22Rv1 (cell line): ENCODE measurements at regions not wholly inside any gene's neighbourhood (a gene's known extent, or its start where the extent isn't known, plus 50 kb on each side); places are given as distances from the start of the nearest gene placed in this dataset.

Experiments used
- H3K27ac ChIP-seq: fragments of 450-650 bp; 2 replicates; pipeline ENCODE4 v1.5.1; 2017
- ZFX ChIP-seq: fragments of 450-650 bp; IDR thresholded peaks from 2 replicates; pipeline ENCODE4 v1.6.1; 2017; ENCODE audit warnings: antibody characterized with exemption, borderline replicate concordance
- TF ChIP-seq, protein P1 (sequence below): fragments of 450-650 bp; IDR thresholded peaks from 2 replicates; pipeline ENCODE4 v1.5.1; 2017; ENCODE audit warnings: mild to moderate bottlenecking

GRCh38 chr4:62231994-62232393 is 1031.9 kb downstream of the ADGRL3 start:
- H3K27ac ChIP-seq: no peak overlapping the region

GRCh38 chr4:62226082-62226481 is 1026.0 kb downstream of the ADGRL3 start:
- TF ChIP-seq ZFX: no peak
- TF ChIP-seq, protein P1, sequence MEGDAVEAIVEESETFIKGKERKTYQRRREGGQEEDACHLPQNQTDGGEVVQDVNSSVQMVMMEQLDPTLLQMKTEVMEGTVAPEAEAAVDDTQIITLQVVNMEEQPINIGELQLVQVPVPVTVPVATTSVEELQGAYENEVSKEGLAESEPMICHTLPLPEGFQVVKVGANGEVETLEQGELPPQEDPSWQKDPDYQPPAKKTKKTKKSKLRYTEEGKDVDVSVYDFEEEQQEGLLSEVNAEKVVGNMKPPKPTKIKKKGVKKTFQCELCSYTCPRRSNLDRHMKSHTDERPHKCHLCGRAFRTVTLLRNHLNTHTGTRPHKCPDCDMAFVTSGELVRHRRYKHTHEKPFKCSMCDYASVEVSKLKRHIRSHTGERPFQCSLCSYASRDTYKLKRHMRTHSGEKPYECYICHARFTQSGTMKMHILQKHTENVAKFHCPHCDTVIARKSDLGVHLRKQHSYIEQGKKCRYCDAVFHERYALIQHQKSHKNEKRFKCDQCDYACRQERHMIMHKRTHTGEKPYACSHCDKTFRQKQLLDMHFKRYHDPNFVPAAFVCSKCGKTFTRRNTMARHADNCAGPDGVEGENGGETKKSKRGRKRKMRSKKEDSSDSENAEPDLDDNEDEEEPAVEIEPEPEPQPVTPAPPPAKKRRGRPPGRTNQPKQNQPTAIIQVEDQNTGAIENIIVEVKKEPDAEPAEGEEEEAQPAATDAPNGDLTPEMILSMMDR: no peak
- H3K27ac ChIP-seq: no peak overlapping the region

More at GRCh38 chr4:62231994-62232393, 1031.9 kb downstream of the ADGRL3 start:
- TF ChIP-seq, protein P1: no peak
- TF ChIP-seq ZFX: no peak

DNA sequence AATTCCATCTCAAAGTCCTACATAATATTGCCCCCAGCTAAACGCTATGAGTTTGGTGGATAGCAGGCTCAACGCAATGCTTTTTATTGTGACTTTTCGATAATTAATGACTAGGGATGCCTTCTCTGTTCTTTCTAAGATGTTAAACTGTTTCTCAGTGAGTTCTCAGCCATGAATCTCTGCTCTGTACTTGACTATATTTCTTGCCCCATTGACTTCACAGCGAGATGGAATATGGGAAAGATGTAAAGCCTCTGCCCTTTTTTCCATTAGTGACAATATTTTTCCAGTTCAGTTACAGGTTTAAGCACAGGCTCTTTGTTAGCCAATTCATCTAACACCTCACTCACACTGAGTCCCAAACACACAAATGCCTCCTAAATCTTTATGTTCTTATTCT is 1022.0 kb downstream of the ADGRL3 start:
- H3K27ac ChIP-seq: no peak overlapping the region
- TF ChIP-seq, protein P1: no peak
- no peak for TF ChIP-seq ZFX

DNA sequence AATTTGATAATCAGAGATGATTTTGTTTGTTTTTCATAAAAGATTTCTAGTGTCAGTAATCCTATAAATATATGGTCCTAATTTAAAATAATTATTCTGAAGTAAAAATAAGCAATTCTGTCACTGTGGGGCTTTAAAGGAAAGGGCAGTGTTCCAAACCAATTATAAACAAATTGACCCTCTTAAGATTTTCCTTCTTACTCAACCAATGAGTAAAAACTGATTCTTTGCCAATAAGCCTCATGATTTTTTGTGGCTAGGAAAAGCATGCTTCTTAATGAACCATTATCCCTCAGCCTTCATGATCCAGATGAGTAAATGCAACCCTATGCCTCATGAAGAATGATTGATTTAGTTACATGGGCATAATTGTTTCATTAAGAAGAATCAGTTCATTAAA is 1010.4 kb downstream of the ADGRL3 start:
- TF ChIP-seq, protein P1: no peak
- no peak for TF ChIP-seq ZFX
- no peak overlapping the region for H3K27ac ChIP-seq

- H3K27ac ChIP-seq: no peak overlapping the region
- TF ChIP-seq ZFX: no peak
- TF ChIP-seq, protein P1: no peak
Measured at GRCh38 chr4:62209757-62210485, 1009.8 kb downstream of the ADGRL3 start.

GRCh38 chr4:62208921-62209320 is 1008.8 kb downstream of the ADGRL3 start:
- H3K27ac ChIP-seq: no peak overlapping the region
- TF ChIP-seq, protein P1: no peak
- TF ChIP-seq ZFX: no peak

- TF ChIP-seq, protein P1: no peak
- no peak for TF ChIP-seq ZFX
- H3K27ac ChIP-seq: no peak overlapping the region
Measured at GRCh38 chr4:62204136-62204535, 1004.0 kb downstream of the ADGRL3 start.
